OCI-LY1 (cell line): ENCODE measurements at regions not wholly inside any gene's neighbourhood (a gene's known extent, or its start where the extent isn't known, plus 50 kb on each side); places are given as distances from the start of the nearest gene placed in this dataset.

Experiments used
- CTCF ChIP-seq: fragments of 200-600 bp; sonication (generic), shearing (Covaris generic); IDR thresholded peaks from 2 replicates; pipeline ENCODE4 v1.5.1; 2017; ENCODE audit warnings: mild to moderate bottlenecking, antibody characterized with exemption, low read length, moderate library complexity, mixed read lengths
- EZH2 ChIP-seq: fragments of 200-600 bp; sonication (generic), shearing (Covaris generic); IDR thresholded peaks from 2 replicates; pipeline ENCODE4 v1.8.0; 2017; ENCODE audit warnings: borderline replicate concordance, mixed run types, mild to moderate bottlenecking, antibody characterized with exemption, low read length, moderate library complexity, mixed read lengths

GRCh38 chrX:8005678-8006347 is 78.6 kb upstream of the PNPLA4 start:
- no peak for TF ChIP-seq CTCF
- no peak for TF ChIP-seq EZH2
